Lower leg skin (tissue), 3 donors: ENCODE measurements at regions not wholly inside any gene's neighbourhood (a gene's known extent, or its start where the extent isn't known, plus 50 kb on each side); places are given as distances from the start of the nearest gene placed in this dataset.

Experiments used
- CTCF ChIP-seq, 3 donors: fragments of 450-650 bp; IDR thresholded peaks; one replicate each; pipeline ENCODE4 v1.5.1; 2016; ENCODE audit warnings: antibody characterized with exemption in 3 of 3, mild to moderate bottlenecking in 3 of 3, moderate library complexity in 2 of 3
- POLR2A ChIP-seq, 2 donors: fragments of 450-650 bp; IDR thresholded peaks; one replicate each; pipeline ENCODE4 v1.6.1; 2016 to 2017; ENCODE audit warnings: antibody characterized with exemption in 2 of 2, mild to moderate bottlenecking in 1 of 2, moderate library complexity in 1 of 2

GRCh38 chr5:13629218-13629617 is 315.3 kb downstream of the DNAH5 start:
- TF ChIP-seq CTCF (IDR thresholded peaks at IDR 0.05): no peak
- no peak for TF ChIP-seq POLR2A (IDR thresholded peaks at IDR 0.05)
